Common myeloid progenitor, CD34-positive (primary cell): ENCODE measurements at regions not wholly inside any gene's neighbourhood (a gene's known extent, or its start where the extent isn't known, plus 50 kb on each side); places are given as distances from the start of the nearest gene placed in this dataset.
A peak's percentile ranks its signal among the peaks of the same experiment; 100 is the strongest.

Experiments used
- CTCF ChIA-PET: fragments of 350-600 bp; sonication (Branson Sonifier 250); formaldehyde crosslinking; loops from one replicate; lab custom pipeline; 2021; ENCODE audit warnings: antibody characterized with exemption; lab: Charles Lee
- POLR2A ChIA-PET: fragments of 350-600 bp; sonication (Branson Sonifier 250); formaldehyde crosslinking; loops from one replicate; lab custom pipeline; 2021; ENCODE audit warnings: antibody characterized with exemption; lab: Charles Lee
- DNase-seq, 3 donors: peaks; one replicate each; pipeline versions ENCODE4 v3.0.0 to v3.0.0-alpha.2; 2013
- H3K27ac ChIP-seq, 2 experiments: 1 replicate in 1 of 2; 2 replicates in 1 of 2; pipeline ENCODE4 v1.7.0; 2013; ENCODE audit warnings: inconsistent platforms in 2 of 2, low read length in 2 of 2, mild to moderate bottlenecking in 2 of 2, low read depth in 1 of 2, moderate library complexity in 1 of 2; ENCODE audit not compliant: severe bottlenecking in 2 of 2, insufficient read depth in 1 of 2, poor library complexity in 1 of 2
- H3K27me3 ChIP-seq, 5 experiments: replicated peaks in 2 of 5; 1 replicate in 3 of 5; 2 replicates in 2 of 5; pipeline versions ENCODE4 v1.6.1 to v1.7.0; 2013; ENCODE audit warnings: low read length in 4 of 5, mild to moderate bottlenecking in 2 of 5, moderate library complexity in 2 of 5, inconsistent platforms in 1 of 5; ENCODE audit not compliant: insufficient read depth in 5 of 5, control insufficient read depth in 4 of 5
- H3K36me3 ChIP-seq, 4 experiments: 1 replicate in 2 of 4; 2 replicates in 2 of 4; pipeline versions ENCODE4 v1.6.1 to v1.7.0; 2013; ENCODE audit warnings: low read length in 3 of 4, control low read depth in 1 of 4, mild to moderate bottlenecking in 1 of 4; ENCODE audit not compliant: control insufficient read depth in 4 of 4, insufficient read depth in 4 of 4
- H3K4me1 ChIP-seq, 4 experiments: 1 replicate in 3 of 4; 2 replicates in 1 of 4; pipeline versions ENCODE4 v1.6.1 to v1.7.1; 2013; ENCODE audit warnings: low read length in 3 of 4, mild to moderate bottlenecking in 3 of 4, control low read depth in 1 of 4, inconsistent platforms in 1 of 4, moderate library complexity in 1 of 4; ENCODE audit not compliant: control insufficient read depth in 4 of 4, insufficient read depth in 4 of 4; ENCODE audit errors: control extremely low read depth in 1 of 4
- H3K4me3 ChIP-seq, 7 experiments: 1 replicate in 4 of 7; 2 replicates in 3 of 7; pipeline versions ENCODE4 v1.5.1 to v1.7.0; 2013; ENCODE audit warnings: mild to moderate bottlenecking in 7 of 7, low read length in 6 of 7, moderate library complexity in 6 of 7, inconsistent platforms in 2 of 7, low read depth in 2 of 7, control low read depth in 1 of 7; ENCODE audit not compliant: insufficient read depth in 4 of 7, control insufficient read depth in 1 of 7; ENCODE audit errors: extremely low read depth in 1 of 7
- H3K9me3 ChIP-seq, 5 experiments: 1 replicate in 4 of 5; 2 replicates in 1 of 5; pipeline versions ENCODE4 v1.6.1 to v1.7.1; 2013; ENCODE audit warnings: low read length in 4 of 5, mild to moderate bottlenecking in 2 of 5, inconsistent platforms in 1 of 5, low read depth in 1 of 5, moderate library complexity in 1 of 5; ENCODE audit not compliant: control insufficient read depth in 4 of 5, insufficient read depth in 2 of 5; ENCODE audit errors: control extremely low read depth in 1 of 5
- WGBS: methylation state at CpG from one replicate; pipeline ENCODE4 v1.1.5; 2013; ENCODE audit not compliant: insufficient coverage; 5-methylcytosine and 5-hydroxymethylcytosine counted together

- no peaks in the 10 kb centered on the region for H3K9me3 ChIP-seq
- H3K27me3 ChIP-seq, result no peaks in the 10 kb centered on the region
- 100% methylated on average over 1 of the region's 1 CpG for WGBS
- H3K36me3 ChIP-seq, result no peaks in the 10 kb centered on the region
- no peak overlapping the region for H3K4me3 ChIP-seq
- POLR2A ChIA-PET, result no interaction called here
- H3K27ac ChIP-seq, result no peak overlapping the region
- no peak for DNase-seq
- CTCF ChIA-PET, result interaction anchor here (1.0 kb wide), 1 partner anchor 20 kb away, joined by 3 read pairs; no protein-coding TSS in a partner anchor
- peaks cover 6 to 20% (median 14%) of the 10 kb centered on the region in 4 experiments for H3K4me1 ChIP-seq
These were observed 132.4 kb upstream of the MAN1A1 start for GRCh38 chr6:119481976-119482375.

- DNase-seq, result no peak
- H3K27ac ChIP-seq, result no peak overlapping the region
- ChIA-PET POLR2A (no interaction called here), CTCF (interaction anchor here (1.0 to 1.6 kb wide), 2 partner anchors 13 to 19 kb away, joined by 3 to 4 read pairs; no protein-coding TSS in a partner anchor)
- H3K4me1 ChIP-seq, result peaks cover 9 to 28% (median 22%) of the 10 kb centered on the region in 4 experiments
- 100% methylated on average over 1 of the region's 1 CpG for WGBS
- H3K36me3 ChIP-seq, result no peaks in the 10 kb centered on the region
- no peaks in the 10 kb centered on the region for H3K27me3 ChIP-seq
- H3K4me3 ChIP-seq, result no peak overlapping the region
- H3K9me3 ChIP-seq, result no peaks in the 10 kb centered on the region
These were observed 131.5 kb upstream of the MAN1A1 start for GRCh38 chr6:119480961-119481497.

GRCh38 chr6:119479860-119480655, 130.5 kb upstream of the MAN1A1 start:
- 100% methylated on average over 2 of the region's 2 CpGs for WGBS
- H3K9me3 ChIP-seq, result no peaks in the 10 kb centered on the region
- ChIA-PET POLR2A (interaction anchor here (0.6 kb wide), 2 partner anchors 13 to 229 kb away, joined by 3 read pairs; no protein-coding TSS in a partner anchor), CTCF (interaction anchor here (1.2 to 1.6 kb wide), 3 partner anchors 14 to 161 kb away, joined by 3 to 4 read pairs (median 4); no protein-coding TSS in a partner anchor)
- no peak overlapping the region for H3K27ac ChIP-seq
- H3K4me3 ChIP-seq, result no peak overlapping the region
- no peaks in the 10 kb centered on the region for H3K36me3 ChIP-seq
- DNase-seq, result peak; percentile 53 to 85 (median 83)
- H3K27me3 ChIP-seq, result no peaks in the 10 kb centered on the region
- peaks cover 9 to 28% (median 22%) of the 10 kb centered on the region in 4 experiments for H3K4me1 ChIP-seq

GRCh38 chr6:119476554-119476953, 127.0 kb upstream of the MAN1A1 start:
- H3K27me3 ChIP-seq, result no peaks in the 10 kb centered on the region
- peak in 2 of 3 donors; percentile 38 to 53 for DNase-seq
- CTCF ChIA-PET, result no interaction called here
- peaks cover 0 to 10% (median 1%) of the 10 kb centered on the region in 5 experiments for H3K9me3 ChIP-seq
- H3K4me3 ChIP-seq, result no peak overlapping the region
- POLR2A ChIA-PET, result no interaction called here
- no peaks in the 10 kb centered on the region for H3K36me3 ChIP-seq
- H3K4me1 ChIP-seq, result peaks cover 9 to 28% (median 22%) of the 10 kb centered on the region in 4 experiments
- no peak overlapping the region for H3K27ac ChIP-seq
- 54% methylated on average over 2 of the region's 4 CpGs for WGBS

GRCh38 chr6:119476024-119476423, 126.5 kb upstream of the MAN1A1 start:
- 43% methylated on average over 2 of the region's 2 CpGs for WGBS
- H3K9me3 ChIP-seq, result peaks cover 0 to 13% (median 3%) of the 10 kb centered on the region in 5 experiments
- no peaks in the 10 kb centered on the region for H3K36me3 ChIP-seq
- H3K27ac ChIP-seq, result no peak overlapping the region
- DNase-seq, result no peak
- no peaks in the 10 kb centered on the region for H3K27me3 ChIP-seq
- H3K4me1 ChIP-seq, result peaks cover 9 to 24% (median 20%) of the 10 kb centered on the region in 4 experiments
- H3K4me3 ChIP-seq, result no peak overlapping the region
- CTCF ChIA-PET, result no interaction called here
- POLR2A ChIA-PET, result no interaction called here

- Histone ChIP-seq H3K9me3 (peaks cover 2 to 20% (median 3%) of the 10 kb centered on the region in 5 experiments), H3K4me3 (no peak overlapping the region), H3K27me3 (no peaks in the 10 kb centered on the region), H3K4me1 (peaks cover 0 to 7% (median 1%) of the 10 kb centered on the region in 4 experiments), H3K36me3 (no peaks in the 10 kb centered on the region), H3K27ac (no peak overlapping the region)
- DNase-seq, result no peak
- ChIA-PET POLR2A (no interaction called here), CTCF (no interaction called here)
- no CpG with 5 or more reads among the region's 3 CpGs for WGBS
These were observed 121.5 kb upstream of the MAN1A1 start for GRCh38 chr6:119470893-119471542.
